H1 (cell line): ENCODE measurements at regions not wholly inside any gene's neighbourhood (a gene's known extent, or its start where the extent isn't known, plus 50 kb on each side); places are given as distances from the start of the nearest gene placed in this dataset.

Source experiments
- CTCF ChIA-PET: fragments of 300-600 bp; sonication (Branson Sonifier 250); formaldehyde crosslinking; loops from one replicate; lab custom pipeline; 2021; ENCODE audit not compliant: partially characterized antibody; lab: Charles Lee
- POLR2A ChIA-PET: fragments of 300-600 bp; sonication (Branson Sonifier 250); formaldehyde crosslinking; loops from one replicate; lab custom pipeline; 2021; ENCODE audit warnings: inconsistent platforms; ENCODE audit not compliant: partially characterized antibody; lab: Charles Lee
- DNase-seq, 2 experiments: peaks; one replicate each; pipeline versions ENCODE4 v3.0.0 to v3.0.0-alpha.2; 2010 to 2022; ENCODE audit warnings: low spot score in 2 of 2, low read depth in 1 of 2, mixed read lengths in 1 of 2
- FAIRE-seq: peaks from 2 replicates; lab custom pipeline; 2011; peaks lifted over from hg19 to GRCh38; lab: Jason Lieb, UNC
- H2AFZ ChIP-seq: 2 replicates; pipeline ENCODE4 v1.8.1; 2012; ENCODE audit warnings: low read length, inconsistent platforms
- H2AK5ac ChIP-seq: 2 replicates; pipeline ENCODE4 v1.6.1; 2013; ENCODE audit warnings: low read depth, low read length
- H2BK120ac ChIP-seq: replicated peaks from 2 replicates; pipeline ENCODE3; 2013; ENCODE audit warnings: low read depth, low read length, inconsistent platforms
- H2BK12ac ChIP-seq: 2 replicates; pipeline ENCODE4 v1.6.1; 2013; ENCODE audit warnings: low read depth, low read length
- H2BK15ac ChIP-seq: 2 replicates; pipeline ENCODE4 v1.6.1; 2013; ENCODE audit warnings: low read length
- H2BK20ac ChIP-seq: 2 replicates; pipeline ENCODE4 v1.6.1; 2013; ENCODE audit warnings: low read length
- H2BK5ac ChIP-seq: 2 replicates; pipeline ENCODE4 v1.6.1; 2013; ENCODE audit warnings: low read depth, low read length
- H3K14ac ChIP-seq: 2 replicates; pipeline ENCODE4 v1.6.1; 2013; ENCODE audit warnings: inconsistent platforms; ENCODE audit not compliant: insufficient read length
- H3K18ac ChIP-seq: 2 replicates; pipeline ENCODE4 v1.6.1; 2013; ENCODE audit warnings: low read length; ENCODE audit errors: extremely low read depth
- H3K23ac ChIP-seq: 2 replicates; pipeline ENCODE4 v1.6.1; 2013; ENCODE audit warnings: inconsistent platforms; ENCODE audit not compliant: insufficient read length
- H3K23me2 ChIP-seq: 2 replicates; pipeline ENCODE4 v1.6.1; 2013; ENCODE audit warnings: low read depth, low read length
- H3K27ac ChIP-seq: 2 replicates; pipeline ENCODE4 v1.6.1; 2011; ENCODE audit warnings: low read depth, low read length, inconsistent platforms
- H3K27me3 ChIP-seq, 4 experiments: replicated peaks in 1 of 4; 1 replicate in 1 of 4; 2 replicates in 3 of 4; pipeline versions ENCODE4 v1.6.1 to v1.8.1; 2011 to 2013; ENCODE audit warnings: low read length in 3 of 4, mild to moderate bottlenecking in 3 of 4, inconsistent platforms in 2 of 4, mixed read lengths in 2 of 4, moderate library complexity in 1 of 4; ENCODE audit not compliant: control insufficient read depth in 3 of 4, insufficient read depth in 3 of 4; ENCODE audit errors: extremely low read depth in 1 of 4
- H3K36me3 ChIP-seq, 4 experiments: 2 replicates each; pipeline versions ENCODE4 v1.6.1 to v1.8.1; 2011 to 2013; ENCODE audit warnings: mild to moderate bottlenecking in 4 of 4, low read length in 3 of 4, moderate library complexity in 2 of 4, control low read depth in 1 of 4, inconsistent platforms in 1 of 4; ENCODE audit not compliant: insufficient read depth in 4 of 4, control insufficient read depth in 2 of 4
- H3K4ac ChIP-seq: replicated peaks from 2 replicates; pipeline ENCODE3; 2013; ENCODE audit warnings: low read length, low read depth, mixed read lengths, inconsistent platforms; ENCODE audit not compliant: insufficient read length
- H3K4me1 ChIP-seq, 4 experiments: replicated peaks in 1 of 4; 1 replicate in 1 of 4; 2 replicates in 3 of 4; pipeline versions ENCODE4 v1.6.1 to v1.8.1; 2011 to 2013; ENCODE audit warnings: low read length in 3 of 4, inconsistent platforms in 2 of 4, mixed read lengths in 1 of 4; ENCODE audit not compliant: insufficient read depth in 4 of 4, control insufficient read depth in 3 of 4
- H3K4me2 ChIP-seq, 2 experiments: 2 replicates each; pipeline versions ENCODE4 v1.6.1 to v1.8.1; 2011 to 2013; ENCODE audit warnings: low read depth in 2 of 2, low read length in 2 of 2, control low read depth in 1 of 2, inconsistent platforms in 1 of 2, mild to moderate bottlenecking in 1 of 2; ENCODE audit not compliant: insufficient read depth in 1 of 2
- H3K4me3 ChIP-seq, 4 experiments: fragments of 200-600, 300-600 bp in 1 of 4; sonication (generic), shearing (Covaris generic), sonication (Bioruptor Twin) in 1 of 4; 2 replicates each; pipeline versions ENCODE4 v1.5.1 to v1.8.1; 2011 to 2016; ENCODE audit warnings: low read length in 4 of 4, low read depth in 3 of 4, control low read depth in 2 of 4, inconsistent platforms in 2 of 4, mild to moderate bottlenecking in 2 of 4, mixed read lengths in 1 of 4, moderate library complexity in 1 of 4; ENCODE audit not compliant: insufficient read depth in 2 of 4; ENCODE audit errors: extremely low read depth in 1 of 4
- H3K56ac ChIP-seq: replicated peaks from 2 replicates; pipeline ENCODE3; 2013; ENCODE audit warnings: low read depth, mild to moderate bottlenecking, mixed read lengths, low read length, inconsistent platforms; ENCODE audit not compliant: insufficient read length
- H3K79me1 ChIP-seq: 2 replicates; pipeline ENCODE4 v1.6.1; 2013; ENCODE audit warnings: low read depth, low read length, control low read depth
- H3K79me2 ChIP-seq, 2 experiments: 2 replicates each; pipeline versions ENCODE4 v1.6.1 to v1.8.1; 2012 to 2013; ENCODE audit warnings: low read length in 2 of 2, mild to moderate bottlenecking in 2 of 2, inconsistent platforms in 1 of 2; ENCODE audit not compliant: insufficient read depth in 2 of 2, control insufficient read depth in 1 of 2
- H3K9ac ChIP-seq, 4 experiments: replicated peaks in 1 of 4; 1 replicate in 1 of 4; 2 replicates in 3 of 4; pipeline versions ENCODE4 v1.6.1 to v1.8.1; 2011 to 2013; ENCODE audit warnings: low read depth in 3 of 4, low read length in 3 of 4, control low read depth in 2 of 4, mild to moderate bottlenecking in 2 of 4, moderate library complexity in 2 of 4, inconsistent platforms in 1 of 4; ENCODE audit errors: extremely low read depth in 1 of 4
- H3K9me3 ChIP-seq, 2 experiments: 2 replicates each; pipeline versions ENCODE4 v1.6.1 to v1.8.1; 2012 to 2013; ENCODE audit warnings: mild to moderate bottlenecking in 2 of 2, moderate library complexity in 2 of 2, control low read depth in 1 of 2, inconsistent platforms in 1 of 2, low read depth in 1 of 2, low read length in 1 of 2, mixed read lengths in 1 of 2; ENCODE audit not compliant: insufficient read depth in 2 of 2
- H4K20me1 ChIP-seq, 2 experiments: replicated peaks in 1 of 2; 2 replicates each; pipeline versions ENCODE3 to v1.8.1; 2011 to 2013; ENCODE audit warnings: inconsistent platforms in 2 of 2, low read length in 2 of 2, mild to moderate bottlenecking in 1 of 2; ENCODE audit not compliant: insufficient read depth in 2 of 2, control insufficient read depth in 1 of 2
- H4K5ac ChIP-seq: 2 replicates; pipeline ENCODE4 v1.6.1; 2013; ENCODE audit warnings: low read length, low read depth, mixed read lengths, inconsistent platforms; ENCODE audit not compliant: insufficient read length
- H4K8ac ChIP-seq: 2 replicates; pipeline ENCODE4 v1.8.0; 2013; ENCODE audit warnings: mild to moderate bottlenecking, moderate library complexity, low read length, inconsistent platforms; ENCODE audit not compliant: insufficient read depth; ENCODE audit errors: extremely low read depth
- H4K91ac ChIP-seq: replicated peaks from 2 replicates; pipeline ENCODE3; 2013; ENCODE audit warnings: low read length, mixed read lengths, inconsistent platforms; ENCODE audit not compliant: insufficient read length
- CHD2 ChIP-seq: IDR thresholded peaks from 2 replicates; pipeline ENCODE4 v1.6.1; 2012; ENCODE audit warnings: low read length, improper control_type of control experiment
- CTBP2 ChIP-seq: IDR thresholded peaks from 2 replicates; pipeline ENCODE4 v1.7.0; 2011; ENCODE audit warnings: borderline replicate concordance, mild to moderate bottlenecking, moderate library complexity, mixed read lengths, low read length; ENCODE audit not compliant: insufficient read depth, insufficient read length
- KDM5A ChIP-seq: fragments of 200-600 bp; IDR thresholded peaks from 2 replicates; pipeline ENCODE4 v1.7.1; 2012; ENCODE audit warnings: mild to moderate bottlenecking, low read length, inconsistent platforms, mixed read lengths
- NANOG ChIP-seq: IDR thresholded peaks from 2 replicates; pipeline ENCODE4 v1.6.1; 2011; ENCODE audit warnings: low read length, low read depth, mild to moderate bottlenecking, inconsistent platforms; ENCODE audit not compliant: insufficient read depth, poor library complexity, severe bottlenecking
- RBBP5 ChIP-seq: IDR thresholded peaks from 2 replicates; pipeline ENCODE4 v1.7.1; 2012; ENCODE audit warnings: low read depth, mild to moderate bottlenecking, inconsistent platforms, low read length, moderate library complexity, borderline replicate concordance
- RXRA ChIP-seq: IDR thresholded peaks from 2 replicates; pipeline ENCODE4 v1.6.1; 2011; ENCODE audit warnings: low read depth, mild to moderate bottlenecking, low read length, moderate library complexity; ENCODE audit not compliant: insufficient read depth
- SIRT6 ChIP-seq: IDR thresholded peaks from one replicate; pipeline ENCODE4 v1.7.1; 2012; ENCODE audit warnings: low read length, inconsistent platforms
- TCF12 ChIP-seq: IDR thresholded peaks from 2 replicates; pipeline ENCODE4 v1.6.1; 2011; ENCODE audit warnings: low read depth, mild to moderate bottlenecking, low read length
- TEAD4 ChIP-seq: IDR thresholded peaks from 2 replicates; pipeline ENCODE4 v1.6.1; 2012; ENCODE audit warnings: low read depth, low read length, inconsistent platforms, mixed read lengths
- WGBS, 2 experiments: shearing (Covaris generic) in 1 of 2; methylation state at CpG; one replicate each; pipeline versions ENCODE4 v1.1.6 to v1.1.7; 2013 to 2015; ENCODE audit warnings: low lambda C conversion rate in 2 of 2, mixed read lengths in 2 of 2, inconsistent platforms in 1 of 2, low coverage in 1 of 2, missing lambda C conversion rate in 1 of 2; ENCODE audit not compliant: insufficient replicate concordance in 2 of 2, insufficient coverage in 1 of 2, insufficient read length in 1 of 2; ENCODE audit errors: extremely low coverage in 1 of 2, missing lambda C conversion rate in 1 of 2; 5-methylcytosine and 5-hydroxymethylcytosine counted together

- Histone ChIP-seq H4K20me1 (no peaks in the 10 kb centered on the region), H4K91ac (no peak overlapping the region), H2BK20ac (no peak overlapping the region), H3K23ac (no peak overlapping the region), H2BK12ac (0 out of 2 replicates have a peak overlapping the region, but pooled peaks have one; percentile 2), H3K9ac (no peak overlapping the region), H3K4me1 (peaks cover 0 to 12% (median 6%) of the 10 kb centered on the region in 4 experiments; a peak in 4 of 7 replicates), H3K14ac (no peak overlapping the region), H3K79me1 (no peaks in the 10 kb centered on the region), H3K18ac (no peak overlapping the region), H3K27ac (no peak overlapping the region), H4K8ac (no peak overlapping the region), H2BK120ac (no peak overlapping the region), H2AFZ (no peak overlapping the region), H4K5ac (no peak overlapping the region), H3K4me2 (peak overlapping the region; percentile 15 to 22; a peak in 2 of 4 replicates), H3K4me3 (no peak overlapping the region), H3K9me3 (no peaks in the 10 kb centered on the region), H2BK5ac (no peak overlapping the region), H3K56ac (no peak overlapping the region), H3K23me2 (no peaks in the 10 kb centered on the region), H2AK5ac (no peak overlapping the region), H3K4ac (no peak overlapping the region), H3K36me3 (no peaks in the 10 kb centered on the region), H3K79me2 (no peaks in the 10 kb centered on the region), H3K27me3 (no peaks in the 10 kb centered on the region), H2BK15ac (no peak overlapping the region)
- peak; percentile 84 for FAIRE-seq
- no peak for TF ChIP-seq CTBP2
- no peak for TF ChIP-seq SIRT6
- TF ChIP-seq TEAD4: peak; percentile 76
- no peak for TF ChIP-seq CHD2
- no peak for TF ChIP-seq RXRA
- no peak for TF ChIP-seq TCF12
- no peak for TF ChIP-seq KDM5A
- TF ChIP-seq RBBP5: no peak
- TF ChIP-seq NANOG: peak; percentile 87
- ChIA-PET POLR2A (interaction anchor here (1.3 kb wide), 1 partner anchor 9 kb away, joined by 4 read pairs; no protein-coding TSS in a partner anchor), CTCF (interaction anchor here (1.1 to 17.1 kb wide), 9 partner anchors 9 to 253 kb away, joined by 3 to 293 read pairs (median 3); no protein-coding TSS in a partner anchor)
- WGBS, 2 experiments: 43% methylated on average over 7 of the region's 7 CpGs; no CpG with 5 or more reads in 1 of the 2 experiments
- DNase-seq: no peak
Observed at GRCh38 chr15:79197285-79197684, 85.2 kb upstream of the ANKRD34C start.
